Activated CD4-positive, alpha-beta T cell treated with anti-CD3 and anti-CD28 coated beads, Interleukin-2, Interleukin-4, amounts not matched to agents 100 ng/mL and 50 ng/mL, durations not matched to agents 16 hours and 8 hours (primary cell): ENCODE measurements at regions not wholly inside any gene's neighbourhood (a gene's known extent, or its start where the extent isn't known, plus 50 kb on each side); places are given as distances from the start of the nearest gene placed in this dataset.
"Not testable (repeated sequence)": the region's sequence is repeated elsewhere in the genome, so short reads cannot be mapped to it uniquely, and the experiment has no call there.

Source experiments
- DNase-seq: peaks from one replicate; pipeline ENCODE4 v3.0.0-alpha.2; 2020; ENCODE audit warnings: low spot score

DNA sequence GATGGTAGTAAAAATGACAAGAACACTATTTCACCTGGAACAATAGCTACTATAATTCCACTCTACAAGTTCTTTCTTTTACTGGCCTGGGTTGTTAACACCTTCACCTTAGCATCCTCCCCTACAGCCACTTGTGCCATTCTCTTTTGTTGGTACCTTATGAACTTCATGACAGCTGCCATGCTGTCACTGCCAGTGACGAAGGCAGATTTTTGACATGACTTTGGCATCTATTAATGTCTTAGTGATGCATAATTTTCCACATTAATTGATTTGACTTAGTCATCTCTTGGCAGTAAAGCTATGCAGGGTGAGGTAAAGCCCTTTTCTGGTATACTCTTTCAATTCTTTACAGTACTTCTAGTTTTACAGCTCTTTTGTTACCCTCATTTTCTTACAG is 207.9 kb downstream of the TANC2 start:
- no peak for DNase-seq

DNA sequence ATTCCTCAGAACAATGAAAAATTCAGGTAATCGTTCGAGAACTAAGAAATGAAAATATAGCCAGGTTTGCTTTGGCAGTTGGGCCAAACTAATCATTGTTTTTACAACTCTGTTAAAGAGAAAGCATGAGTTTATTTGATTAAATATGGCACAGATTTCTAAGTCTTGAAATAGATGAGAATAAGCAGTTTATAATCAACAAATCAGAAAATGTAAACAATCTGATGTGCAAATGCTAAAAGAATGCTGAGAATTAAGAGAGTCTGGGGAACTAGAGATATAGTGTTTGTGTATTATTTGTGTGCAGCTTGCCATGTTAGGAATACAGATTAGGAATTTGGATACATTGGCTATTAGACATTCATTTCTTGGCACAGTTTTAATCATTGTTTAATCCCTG is 212.5 kb downstream of the TANC2 start:
- no peak for DNase-seq

- DNase-seq, result no peak
Observed at GRCh38 chr17:63181856-63182255, 215.8 kb downstream of the TANC2 start.

DNA sequence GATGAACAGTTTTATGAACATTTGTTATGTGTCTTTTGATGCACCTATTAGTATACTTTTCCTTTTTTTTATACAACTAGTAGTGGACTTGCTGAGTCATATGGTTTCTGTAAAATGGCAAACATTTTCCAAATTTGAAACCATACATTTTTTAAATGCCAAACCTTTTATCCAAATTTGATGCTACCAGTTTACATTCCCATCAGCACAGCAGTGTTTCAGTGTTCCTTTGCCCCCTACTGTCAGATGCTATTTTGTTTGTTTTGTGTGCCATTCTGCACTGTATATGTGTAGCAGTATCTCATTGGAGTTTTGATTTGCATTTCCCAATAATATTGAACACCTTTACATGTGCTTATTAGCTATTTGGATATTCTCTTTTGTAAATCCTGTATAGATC is 219.4 kb downstream of the TANC2 start:
- no peak for DNase-seq

GRCh38 chr17:63189082-63189481 is 223.0 kb downstream of the TANC2 start:
- no peak for DNase-seq

GRCh38 chr17:63189930-63190329 is 223.9 kb downstream of the TANC2 start:
- no peak for DNase-seq

- DNase-seq, result no peak
Observed at GRCh38 chr17:63190821-63191370, 224.9 kb downstream of the TANC2 start.

DNA sequence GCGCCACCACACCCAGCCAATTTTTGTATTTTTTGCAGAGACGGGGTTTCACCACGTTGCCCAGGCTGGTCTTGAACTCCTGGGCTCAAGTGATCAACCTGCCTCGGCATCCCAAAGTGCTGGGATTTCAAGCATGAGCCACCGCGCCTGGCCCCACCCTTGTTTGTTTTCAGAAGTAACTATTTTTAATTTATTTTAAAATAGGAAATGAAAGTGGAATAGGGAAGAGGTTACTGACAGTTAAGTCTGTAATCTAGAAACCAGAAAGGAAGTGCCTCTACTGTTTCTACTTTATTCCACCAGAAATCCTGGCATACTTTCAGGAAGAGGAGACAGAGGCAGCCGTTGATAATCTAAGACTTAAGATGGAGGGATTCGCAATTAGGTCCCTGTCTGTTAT is 225.6 kb downstream of the TANC2 start:
- DNase-seq, result no peak

GRCh38 chr17:63193827-63194226 is 227.8 kb downstream of the TANC2 start:
- no peak for DNase-seq

- DNase-seq, result no peak
Observed at GRCh38 chr17:63196772-63197335, 230.8 kb downstream of the TANC2 start.

DNA sequence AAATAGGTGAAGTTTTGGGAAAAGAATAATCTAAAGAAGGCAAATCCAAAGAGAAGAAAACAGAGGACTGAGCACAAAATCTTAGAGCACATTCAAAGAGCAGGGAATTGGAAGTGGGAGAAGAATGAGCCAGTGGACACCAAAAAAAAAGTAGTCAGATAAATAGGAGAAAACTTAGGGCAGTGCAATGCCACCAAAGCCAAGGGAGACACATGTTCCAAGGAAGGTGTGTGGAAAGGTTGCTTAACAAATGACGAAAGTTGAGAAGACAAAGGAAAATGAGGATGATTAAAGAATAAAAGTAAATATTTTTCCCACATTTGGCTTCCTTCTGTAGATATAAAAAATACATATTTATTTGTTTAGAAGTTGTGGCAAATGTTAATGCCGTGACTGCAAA is 237.6 kb downstream of the TANC2 start:
- DNase-seq, result no peak

GRCh38 chr17:63221939-63222338 is 224.2 kb downstream of the CYB561 start:
- no peak for DNase-seq

DNA sequence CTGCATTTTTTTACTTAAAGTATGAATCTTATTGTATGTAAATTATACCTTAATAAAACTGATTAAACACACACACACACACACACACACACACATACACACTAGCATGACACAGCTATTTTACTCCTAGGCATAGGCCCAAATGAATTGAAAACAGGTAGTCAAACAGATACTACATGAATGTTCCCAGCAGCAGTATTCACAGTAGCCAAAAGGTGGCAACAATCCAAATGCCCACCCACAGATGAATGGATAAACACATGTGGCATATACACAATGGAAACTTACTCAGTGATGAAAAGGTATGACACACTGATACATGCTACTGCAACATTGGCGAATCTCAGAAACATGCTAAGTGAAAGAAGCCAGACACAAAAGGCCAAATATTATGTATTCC is 223.5 kb downstream of the CYB561 start:
- DNase-seq, result no peak

- DNase-seq, result no peak
Observed at GRCh38 chr17:63223212-63223911, 222.7 kb downstream of the CYB561 start.

DNA sequence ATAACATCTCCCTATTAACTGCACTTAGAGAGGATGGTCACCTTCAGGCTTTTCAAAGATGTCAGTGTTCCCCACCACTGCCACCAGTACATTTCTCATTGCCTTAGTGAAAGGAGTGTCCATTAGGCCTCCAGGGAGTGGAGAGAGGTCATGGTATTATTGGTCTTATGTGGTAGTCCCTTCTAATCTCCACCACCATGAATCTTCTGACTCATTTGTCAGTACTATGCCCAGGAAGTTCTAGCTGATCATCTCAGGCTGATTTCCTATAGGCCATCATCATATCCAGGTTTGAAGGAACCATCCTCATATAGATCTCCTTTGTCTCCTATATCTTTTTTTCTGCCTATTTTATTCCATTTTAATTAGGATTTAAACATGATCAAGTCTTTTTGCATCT is 221.5 kb downstream of the CYB561 start:
- DNase-seq, result no peak

GRCh38 chr17:63226720-63227119 is 219.4 kb downstream of the CYB561 start:
- not testable (repeated sequence) for DNase-seq

DNA sequence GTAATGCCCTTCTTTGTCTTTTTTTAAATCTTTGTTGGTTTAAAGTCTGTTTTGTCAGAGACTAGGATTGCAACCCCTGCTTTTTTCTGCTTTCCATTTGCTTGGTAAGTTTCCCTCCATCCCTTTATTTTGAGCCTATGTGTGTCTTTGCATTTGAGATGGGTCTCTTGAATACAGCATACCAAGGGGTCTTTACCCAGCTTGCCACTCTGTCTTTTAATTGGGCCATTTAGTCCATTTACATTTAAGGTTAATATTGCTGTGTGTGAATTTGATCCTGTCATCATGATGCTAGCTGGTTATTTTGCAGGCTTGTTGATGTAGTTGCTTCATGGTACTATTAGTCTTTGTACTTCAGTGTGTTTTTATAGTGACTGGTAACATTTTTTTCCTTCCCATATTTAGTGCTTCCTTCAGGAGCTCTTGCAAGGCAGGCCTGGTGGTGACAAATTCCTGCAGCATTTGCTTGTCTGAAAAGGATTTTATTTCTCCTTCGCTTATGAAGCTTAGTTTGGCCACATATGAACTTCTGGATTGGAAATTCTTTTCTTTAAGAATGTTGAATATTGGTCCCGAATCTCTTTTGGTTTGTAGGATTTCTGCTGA is 215.0 kb downstream of the CYB561 start:
- DNase-seq, result not testable (repeated sequence)

DNA sequence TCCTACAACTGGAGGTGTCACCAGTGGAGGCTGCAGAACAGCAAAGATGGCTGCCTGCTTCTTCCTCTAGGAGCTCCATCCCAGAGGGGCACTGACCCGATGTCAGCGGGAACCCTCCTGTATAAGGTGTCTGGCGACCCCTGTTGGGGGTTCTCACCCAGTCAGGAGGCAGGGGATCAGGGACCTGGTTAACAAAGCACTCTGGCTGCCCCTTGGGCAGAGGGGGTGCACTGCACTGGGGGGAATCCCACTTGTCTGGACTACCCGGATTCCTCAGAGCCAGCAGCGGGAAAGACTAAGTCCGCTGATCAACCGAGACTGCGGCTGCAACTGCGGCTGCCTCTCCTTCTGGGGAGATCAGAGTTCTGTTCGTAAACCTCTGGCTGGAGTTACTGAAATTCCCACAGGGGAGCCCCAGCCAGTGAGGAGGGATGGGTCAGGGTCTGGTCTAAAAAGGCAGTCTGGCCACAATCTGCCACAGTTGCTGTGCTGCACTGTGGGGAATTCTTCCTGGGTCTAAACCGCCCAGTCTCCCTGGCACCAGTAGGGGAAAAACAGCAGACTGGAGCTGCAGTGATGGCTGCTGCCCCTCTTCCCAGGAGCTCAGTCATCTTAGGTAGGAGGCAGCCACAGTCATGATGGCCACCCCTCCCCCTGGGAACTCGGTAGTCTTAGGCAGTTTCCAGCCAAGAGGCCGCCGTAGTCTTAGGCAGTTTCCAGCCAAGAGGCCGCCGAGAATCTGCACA is 213.4 kb downstream of the CYB561 start:
- DNase-seq, result no peak

DNA sequence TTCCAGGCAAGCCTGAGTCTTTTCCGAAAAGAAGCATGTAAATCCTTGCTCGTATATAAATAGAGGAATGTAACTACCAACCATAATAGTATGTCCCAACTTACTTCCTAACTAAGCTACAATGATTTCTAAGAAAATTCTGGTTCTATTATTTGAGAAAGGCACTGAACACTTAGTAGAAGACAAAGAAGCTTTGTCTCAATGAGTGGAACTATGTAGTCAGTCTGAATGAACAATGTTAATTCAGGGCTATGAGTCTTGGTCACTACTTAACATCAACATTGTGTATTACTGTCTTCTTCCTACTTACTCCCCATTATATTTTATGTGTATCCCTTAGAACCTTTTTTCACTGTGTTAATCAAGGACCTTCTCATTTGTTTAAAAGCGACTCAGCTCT is 206.0 kb downstream of the CYB561 start:
- DNase-seq, result no peak

GRCh38 chr17:63246344-63246743 is 199.8 kb downstream of the CYB561 start:
- DNase-seq, result no peak

GRCh38 chr17:63247706-63248105 is 198.4 kb downstream of the CYB561 start:
- no peak for DNase-seq

DNA sequence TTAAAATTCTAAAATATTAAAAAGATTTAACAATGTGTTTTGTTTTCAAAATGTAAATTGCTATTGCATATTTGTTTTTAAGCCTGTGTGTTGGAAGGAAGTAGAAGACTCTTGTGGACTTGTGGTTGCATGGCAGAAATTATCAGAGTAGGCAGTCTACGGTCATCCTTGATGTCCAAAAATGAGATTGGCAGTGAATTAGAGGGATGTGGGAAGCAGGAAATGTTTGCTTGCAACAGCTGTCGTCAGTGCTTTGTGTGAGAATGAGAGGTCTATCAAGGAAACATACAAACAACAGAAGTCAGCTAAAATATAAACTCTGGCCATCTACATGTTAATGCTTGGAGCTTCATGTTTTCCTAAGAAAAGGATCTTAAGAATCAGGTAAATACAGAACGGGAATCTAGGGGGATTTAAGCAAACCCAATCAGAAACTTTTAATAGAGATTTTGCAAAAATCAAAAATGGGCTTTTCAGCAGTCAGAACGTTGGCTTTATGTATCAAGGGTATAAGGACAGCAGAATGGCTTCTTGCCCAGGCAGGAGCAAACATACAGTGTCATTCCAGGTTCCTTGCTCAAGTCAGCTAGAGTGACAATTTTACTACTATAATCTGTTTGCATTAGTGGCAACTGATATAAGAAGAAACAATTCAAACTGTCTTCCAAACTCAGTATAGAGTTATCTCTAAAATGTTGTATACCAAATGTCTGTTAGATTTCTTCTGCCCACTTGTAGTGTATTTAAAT is 196.7 kb downstream of the CYB561 start:
- DNase-seq, result no peak
